ENCODE measurements at regions not wholly inside any gene's neighbourhood (a gene's known extent, or its start where the extent isn't known, plus 50 kb on each side); places are given as distances from the start of the nearest gene placed in this dataset.

GRCh38 chr11:19530505-19530904 lies 182.1 kb upstream of the NAV2 start:
- H4K91ac ChIP-seq (ENCODE audit: insufficient read depth, low read depth, low read length) = no peak overlapping the region
- no peaks in the 10 kb centered on the region for H3K36me3 ChIP-seq (ENCODE audit: control insufficient read depth, insufficient read depth, low read length)
- ChIA-PET CTCF (no interaction called here), POLR2A (ENCODE audit: unreplicated experiment) (no interaction called here)
- WGBS, 2 experiments (ENCODE audit: extremely low coverage in 2 of 2, insufficient read length in 1 of 2) = no CpG with 5 or more reads among the region's 7 CpGs
- H2BK15ac ChIP-seq (ENCODE audit: low read depth, low read length) = no peak overlapping the region
- H3K79me1 ChIP-seq (ENCODE audit: low read depth in 1 of 2, low read length in 2 of 2) = no peaks in the 10 kb centered on the region
- TF ChIP-seq USF2 (IDR thresholded peaks at IDR 0.05; ENCODE audit: low read depth, low read length) = no peak
- no peak for TF ChIP-seq MAZ (IDR thresholded peaks at IDR 0.05; ENCODE audit: borderline replicate concordance, low read depth, low read length)
- no peak for TF ChIP-seq ELK1 (IDR thresholded peaks at IDR 0.05; ENCODE audit: borderline replicate concordance, low read depth, low read length)
- no peak for TF ChIP-seq BHLHE40 (IDR thresholded peaks at IDR 0.05; ENCODE audit: low read depth, low read length)
- TF ChIP-seq FOS (IDR thresholded peaks at IDR 0.05; ENCODE audit: low read depth, low read length) = no peak
- TF ChIP-seq SMC3 (IDR thresholded peaks at IDR 0.05; ENCODE audit: low read depth, low read length) = no peak
- TF ChIP-seq RAD21 (IDR thresholded peaks at IDR 0.05; ENCODE audit: low read length) = no peak
- no peak for TF ChIP-seq RFX5 (IDR thresholded peaks at IDR 0.05; ENCODE audit: low read depth, low read length)
- TF ChIP-seq POLR2A (IDR thresholded peaks at IDR 0.05; ENCODE audit: low read depth, low read length) = no peak
- TF ChIP-seq NFE2L2 (IDR thresholded peaks at IDR 0.05; ENCODE audit: low read depth, low read length) = no peak
- no peak for TF ChIP-seq MAFK (IDR thresholded peaks at IDR 0.05; ENCODE audit: low read depth, low read length)
- no peak for TF ChIP-seq CHD1 (IDR thresholded peaks at IDR 0.05; ENCODE audit: low read depth, low read length)
- TF ChIP-seq CTCF (conservative IDR thresholded peaks at IDR 0.05; ENCODE audit: low read depth, low read length) = no peak
- no peak for TF ChIP-seq CEBPB (IDR thresholded peaks at IDR 0.05; ENCODE audit: low read depth, low read length)
- no peak for TF ChIP-seq MXI1 (IDR thresholded peaks at IDR 0.05; ENCODE audit: borderline replicate concordance, low read depth, low read length)
- TF ChIP-seq RCOR1 (IDR thresholded peaks at IDR 0.05; ENCODE audit: insufficient replicate concordance, low read length) = no peak
- no TSS peak for BruUV-seq (replicated peaks)
- no peak overlapping the region for H2BK120ac ChIP-seq (ENCODE audit: low read depth, low read length)
- ATAC-seq (ENCODE audit: low read depth) = no peak
- H2BK5ac ChIP-seq (ENCODE audit: low read depth, low read length, poor library complexity, severe bottlenecking) = no peak overlapping the region
- H2BK20ac ChIP-seq (ENCODE audit: low read depth, low read length) = no peak overlapping the region
- DNase-seq = no peak
- no peak overlapping the region for H3K18ac ChIP-seq (ENCODE audit: low read depth, low read length)
- H3K4me3 ChIP-seq (ENCODE audit: insufficient read depth, low read depth, low read length) = no peak overlapping the region
- dilution Hi-C loops (cut with HindIII; ENCODE audit: low sequenced_read_pairs, unreplicated experiment) = no loop called here
- H3K4me1 ChIP-seq (ENCODE audit: control insufficient read depth, insufficient read depth, low read length) = no peaks in the 10 kb centered on the region
- in situ Hi-C loops (cut with MboI; ENCODE audit: low sequenced_read_pairs) = no loop called here
- no peak overlapping the region for H2AK9ac ChIP-seq (replicated peaks; ENCODE audit: low read depth, low read length, poor library complexity)
- no peak overlapping the region for H3K56ac ChIP-seq (ENCODE audit: extremely low read depth, insufficient read depth, low read length)
- no peak overlapping the region for H2AK5ac ChIP-seq (ENCODE audit: low read depth, low read length)
- no peak overlapping the region for H3K27ac ChIP-seq (ENCODE audit: insufficient read depth, low read length)
- H4K8ac ChIP-seq (ENCODE audit: low read depth in 2 of 2, low read length in 2 of 2) = no peak overlapping the region
- H3K9ac ChIP-seq (ENCODE audit: low read depth, low read length) = no peak overlapping the region
- no peaks in the 10 kb centered on the region for H3K9me1 ChIP-seq (ENCODE audit: insufficient read depth, low read length)
- no peak overlapping the region for H3K23ac ChIP-seq (ENCODE audit: low read depth, low read length)
- H4K20me1 ChIP-seq (ENCODE audit: insufficient read depth, low read length) = no peaks in the 10 kb centered on the region
- no peak overlapping the region for H2AFZ ChIP-seq (replicated peaks; ENCODE audit: low read length, poor library complexity)
- H3K9me3 ChIP-seq (ENCODE audit: control insufficient read depth, insufficient read depth, low read length) = no peaks in the 10 kb centered on the region
- H3K4me2 ChIP-seq (ENCODE audit: low read depth, low read length) = no peak overlapping the region
- no peak overlapping the region for H3K14ac ChIP-seq (replicated peaks; ENCODE audit: low read depth, low read length)
- H3K4ac ChIP-seq (ENCODE audit: low read depth, low read length) = no peak overlapping the region
- H3K27me3 ChIP-seq (ENCODE audit: control insufficient read depth, insufficient read depth, low read length) = peaks cover 32% of the 10 kb centered on the region
- H4K5ac ChIP-seq (ENCODE audit: low read depth, low read length) = no peak overlapping the region
- intact Hi-C loops (cut with micrococcal nuclease) = no loop called here
